ENCODE measurements at regions not wholly inside any gene's neighbourhood (a gene's known extent, or its start where the extent isn't known, plus 50 kb on each side); places are given as distances from the start of the nearest gene placed in this dataset.

DNA sequence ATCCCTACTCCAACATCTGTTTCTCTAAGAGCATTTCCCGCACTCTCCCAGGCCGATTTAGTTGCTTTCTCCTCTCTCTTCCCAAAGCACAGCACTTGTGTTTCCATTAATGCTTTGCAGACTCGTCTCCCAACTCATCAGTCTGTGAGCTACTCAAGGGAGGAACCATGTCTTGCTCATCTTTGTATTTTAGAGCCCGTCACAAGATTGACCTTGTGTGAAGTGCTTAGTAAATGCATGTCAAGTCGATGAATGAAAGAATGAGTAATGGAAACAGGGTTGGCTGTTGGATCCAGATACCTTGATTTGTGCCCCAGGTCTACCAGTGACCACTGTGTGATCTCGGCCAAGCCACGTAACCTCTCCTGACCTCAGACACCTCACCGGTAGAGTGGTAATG lies 99.3 kb downstream of the KLF4 start:
- TF ChIP-seq, protein P1, sequence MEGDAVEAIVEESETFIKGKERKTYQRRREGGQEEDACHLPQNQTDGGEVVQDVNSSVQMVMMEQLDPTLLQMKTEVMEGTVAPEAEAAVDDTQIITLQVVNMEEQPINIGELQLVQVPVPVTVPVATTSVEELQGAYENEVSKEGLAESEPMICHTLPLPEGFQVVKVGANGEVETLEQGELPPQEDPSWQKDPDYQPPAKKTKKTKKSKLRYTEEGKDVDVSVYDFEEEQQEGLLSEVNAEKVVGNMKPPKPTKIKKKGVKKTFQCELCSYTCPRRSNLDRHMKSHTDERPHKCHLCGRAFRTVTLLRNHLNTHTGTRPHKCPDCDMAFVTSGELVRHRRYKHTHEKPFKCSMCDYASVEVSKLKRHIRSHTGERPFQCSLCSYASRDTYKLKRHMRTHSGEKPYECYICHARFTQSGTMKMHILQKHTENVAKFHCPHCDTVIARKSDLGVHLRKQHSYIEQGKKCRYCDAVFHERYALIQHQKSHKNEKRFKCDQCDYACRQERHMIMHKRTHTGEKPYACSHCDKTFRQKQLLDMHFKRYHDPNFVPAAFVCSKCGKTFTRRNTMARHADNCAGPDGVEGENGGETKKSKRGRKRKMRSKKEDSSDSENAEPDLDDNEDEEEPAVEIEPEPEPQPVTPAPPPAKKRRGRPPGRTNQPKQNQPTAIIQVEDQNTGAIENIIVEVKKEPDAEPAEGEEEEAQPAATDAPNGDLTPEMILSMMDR (conservative IDR thresholded peaks at IDR 0.05; ENCODE audit: low read depth, low read length), result no peak
- no peak for TF ChIP-seq EZH2 (IDR thresholded peaks at IDR 0.05; ENCODE audit: borderline replicate concordance, low read depth, low read length, poor library complexity, severe bottlenecking)
